ENCODE measurements at regions not wholly inside any gene's neighbourhood (a gene's known extent, or its start where the extent isn't known, plus 50 kb on each side); places are given as distances from the start of the nearest gene placed in this dataset.

- no peak for FAIRE-seq
Measured at GRCh38 chr5:145493435-145493834, 341.7 kb downstream of the PRELID2 start.

DNA sequence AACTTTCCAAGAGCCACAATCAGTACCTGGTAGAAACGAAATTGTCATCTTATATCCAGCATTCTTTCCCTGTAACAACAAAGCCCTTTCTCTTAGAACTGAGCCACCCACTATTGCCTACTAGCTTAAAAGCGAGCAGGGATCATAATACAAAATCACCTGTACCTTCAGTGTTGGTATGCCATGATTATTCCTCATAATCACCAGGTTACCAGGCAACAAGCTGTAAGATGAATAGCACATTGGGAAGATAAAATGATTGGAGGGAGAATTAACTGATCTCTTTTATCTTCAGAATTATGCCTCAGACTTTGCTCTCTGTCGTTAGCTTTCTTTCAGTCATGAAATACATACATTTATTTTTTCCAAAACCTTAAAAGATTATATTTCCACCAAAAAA is 345.6 kb downstream of the PRELID2 start:
- DNase-seq (ENCODE audit: low read depth, low spot score) (no peak), FAIRE-seq (peak; percentile 17)
- Histone ChIP-seq H3K4me3 (ENCODE audit: control insufficient read depth in 2 of 3, extremely low read depth in 1 of 3, insufficient read depth in 2 of 3, low read depth in 1 of 3, low read length in 3 of 3) (no peak overlapping the region), H3K27me3 (ENCODE audit: control insufficient read depth, extremely low read depth, insufficient read depth, low read length) (no peaks in the 10 kb centered on the region), H3K79me2 (ENCODE audit: control insufficient read depth, insufficient read depth, low read length) (no peaks in the 10 kb centered on the region), H3K4me2 (ENCODE audit: control insufficient read depth, extremely low read depth, insufficient read depth, low read depth, low read length) (no peak overlapping the region), H3K9ac (ENCODE audit: control insufficient read depth, extremely low read depth, insufficient read depth, low read length) (no peak overlapping the region), H3K9me3 (ENCODE audit: control insufficient read depth, low read depth, low read length) (no peaks in the 10 kb centered on the region), H3K4me1 (ENCODE audit: control insufficient read depth, extremely low read depth, insufficient read depth, low read length) (no peaks in the 10 kb centered on the region), H3K9me1 (ENCODE audit: control insufficient read depth, extremely low read depth, insufficient read depth, low read length) (no peaks in the 10 kb centered on the region), H2AFZ (ENCODE audit: control insufficient read depth, low read length) (no peak overlapping the region), H3K36me3 (ENCODE audit: control insufficient read depth in 2 of 2, extremely low read depth in 1 of 2, insufficient read depth in 2 of 2, low read length in 2 of 2) (no peaks in the 10 kb centered on the region), H4K20me1 (ENCODE audit: control insufficient read depth, extremely low read depth, insufficient read depth, low read length) (no peaks in the 10 kb centered on the region), H3K27ac (ENCODE audit: control insufficient read depth, insufficient read depth, low read length) (no peak overlapping the region)
- dilution Hi-C loops (cut with MboI; ENCODE audit: extremely low pct_ligation_motif_present, low sequenced_read_pairs), result no loop called here
- no peak for TF ChIP-seq EZH2 (IDR thresholded peaks at IDR 0.05; ENCODE audit: low read length)

More at GRCh38 chr5:145493435-145493834, 341.7 kb downstream of the PRELID2 start:
- TF ChIP-seq, protein P1, sequence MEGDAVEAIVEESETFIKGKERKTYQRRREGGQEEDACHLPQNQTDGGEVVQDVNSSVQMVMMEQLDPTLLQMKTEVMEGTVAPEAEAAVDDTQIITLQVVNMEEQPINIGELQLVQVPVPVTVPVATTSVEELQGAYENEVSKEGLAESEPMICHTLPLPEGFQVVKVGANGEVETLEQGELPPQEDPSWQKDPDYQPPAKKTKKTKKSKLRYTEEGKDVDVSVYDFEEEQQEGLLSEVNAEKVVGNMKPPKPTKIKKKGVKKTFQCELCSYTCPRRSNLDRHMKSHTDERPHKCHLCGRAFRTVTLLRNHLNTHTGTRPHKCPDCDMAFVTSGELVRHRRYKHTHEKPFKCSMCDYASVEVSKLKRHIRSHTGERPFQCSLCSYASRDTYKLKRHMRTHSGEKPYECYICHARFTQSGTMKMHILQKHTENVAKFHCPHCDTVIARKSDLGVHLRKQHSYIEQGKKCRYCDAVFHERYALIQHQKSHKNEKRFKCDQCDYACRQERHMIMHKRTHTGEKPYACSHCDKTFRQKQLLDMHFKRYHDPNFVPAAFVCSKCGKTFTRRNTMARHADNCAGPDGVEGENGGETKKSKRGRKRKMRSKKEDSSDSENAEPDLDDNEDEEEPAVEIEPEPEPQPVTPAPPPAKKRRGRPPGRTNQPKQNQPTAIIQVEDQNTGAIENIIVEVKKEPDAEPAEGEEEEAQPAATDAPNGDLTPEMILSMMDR (optimal IDR thresholded peaks at IDR 0.05 in 1 of 3, IDR thresholded peaks at IDR 0.05 in 1 of 3, conservative IDR thresholded peaks at IDR 0.05 in 1 of 3; ENCODE audit: extremely low read depth in 1 of 3, insufficient read depth in 2 of 3, low read length in 3 of 3), result no peak
- Histone ChIP-seq H2AFZ (ENCODE audit: control insufficient read depth, low read length) (no peak overlapping the region), H3K27me3 (ENCODE audit: control insufficient read depth, extremely low read depth, insufficient read depth, low read length) (no peaks in the 10 kb centered on the region), H3K9me1 (ENCODE audit: control insufficient read depth, extremely low read depth, insufficient read depth, low read length) (no peaks in the 10 kb centered on the region), H4K20me1 (ENCODE audit: control insufficient read depth, extremely low read depth, insufficient read depth, low read length) (no peaks in the 10 kb centered on the region), H3K9ac (ENCODE audit: control insufficient read depth, extremely low read depth, insufficient read depth, low read length) (no peak overlapping the region), H3K9me3 (ENCODE audit: control insufficient read depth, low read depth, low read length) (no peaks in the 10 kb centered on the region), H3K4me3 (ENCODE audit: control insufficient read depth in 2 of 3, extremely low read depth in 1 of 3, insufficient read depth in 2 of 3, low read depth in 1 of 3, low read length in 3 of 3) (no peak overlapping the region), H3K4me1 (ENCODE audit: control insufficient read depth, extremely low read depth, insufficient read depth, low read length) (peaks cover 8% of the 10 kb centered on the region), H3K27ac (ENCODE audit: control insufficient read depth, insufficient read depth, low read length) (no peak overlapping the region), H3K4me2 (ENCODE audit: control insufficient read depth, extremely low read depth, insufficient read depth, low read depth, low read length) (no peak overlapping the region), H3K36me3 (ENCODE audit: control insufficient read depth in 2 of 2, extremely low read depth in 1 of 2, insufficient read depth in 2 of 2, low read length in 2 of 2) (no peaks in the 10 kb centered on the region), H3K79me2 (ENCODE audit: control insufficient read depth, insufficient read depth, low read length) (no peaks in the 10 kb centered on the region)
- dilution Hi-C loops (cut with MboI; ENCODE audit: extremely low pct_ligation_motif_present, low sequenced_read_pairs), result no loop called here
- no peak for DNase-seq (ENCODE audit: low read depth, low spot score)

GRCh38 chr5:145484158-145484557 is 351.0 kb downstream of the PRELID2 start:
- DNase-seq (ENCODE audit: low read depth, low spot score), result peak; percentile 19
- H3K27ac ChIP-seq (ENCODE audit: control insufficient read depth, insufficient read depth, low read length), result peak overlapping the region; percentile 52

More at GRCh38 chr5:145484158-145484557, 351.0 kb downstream of the PRELID2 start:
- H3K27me3 ChIP-seq (ENCODE audit: control insufficient read depth, extremely low read depth, insufficient read depth, low read length), result no peaks in the 10 kb centered on the region
- H3K9me3 ChIP-seq (ENCODE audit: control insufficient read depth, low read depth, low read length), result no peaks in the 10 kb centered on the region
- H3K9me1 ChIP-seq (ENCODE audit: control insufficient read depth, extremely low read depth, insufficient read depth, low read length), result no peaks in the 10 kb centered on the region
- FAIRE-seq, result peak; percentile 83
- no peak overlapping the region for H2AFZ ChIP-seq (ENCODE audit: control insufficient read depth, low read length)
- TF ChIP-seq EZH2 (IDR thresholded peaks at IDR 0.05; ENCODE audit: low read length), result no peak
- TF ChIP-seq, protein P1 (optimal IDR thresholded peaks at IDR 0.05 in 1 of 3, IDR thresholded peaks at IDR 0.05 in 1 of 3, conservative IDR thresholded peaks at IDR 0.05 in 1 of 3; ENCODE audit: extremely low read depth in 1 of 3, insufficient read depth in 2 of 3, low read length in 3 of 3), result no peak
- no peaks in the 10 kb centered on the region for H4K20me1 ChIP-seq (ENCODE audit: control insufficient read depth, extremely low read depth, insufficient read depth, low read length)
- dilution Hi-C loops (cut with MboI; ENCODE audit: extremely low pct_ligation_motif_present, low sequenced_read_pairs), result no loop called here
- H3K4me2 ChIP-seq (ENCODE audit: control insufficient read depth, extremely low read depth, insufficient read depth, low read depth, low read length), result no peak overlapping the region
- no peaks in the 10 kb centered on the region for H3K36me3 ChIP-seq (ENCODE audit: control insufficient read depth in 2 of 2, extremely low read depth in 1 of 2, insufficient read depth in 2 of 2, low read length in 2 of 2)
- H3K4me1 ChIP-seq (ENCODE audit: control insufficient read depth, extremely low read depth, insufficient read depth, low read length), result peaks cover 25% of the 10 kb centered on the region
- no peak overlapping the region for H3K9ac ChIP-seq (ENCODE audit: control insufficient read depth, extremely low read depth, insufficient read depth, low read length)
- no peak overlapping the region for H3K4me3 ChIP-seq (ENCODE audit: control insufficient read depth in 2 of 3, extremely low read depth in 1 of 3, insufficient read depth in 2 of 3, low read depth in 1 of 3, low read length in 3 of 3)
- H3K79me2 ChIP-seq (ENCODE audit: control insufficient read depth, insufficient read depth, low read length), result no peaks in the 10 kb centered on the region

Data from keratinocyte (primary cell).